ENCODE measurements at regions not wholly inside any gene's neighbourhood (a gene's known extent, or its start where the extent isn't known, plus 50 kb on each side); places are given as distances from the start of the nearest gene placed in this dataset.
A peak's percentile ranks its signal among the peaks of the same experiment; 100 is the strongest.

DNA sequence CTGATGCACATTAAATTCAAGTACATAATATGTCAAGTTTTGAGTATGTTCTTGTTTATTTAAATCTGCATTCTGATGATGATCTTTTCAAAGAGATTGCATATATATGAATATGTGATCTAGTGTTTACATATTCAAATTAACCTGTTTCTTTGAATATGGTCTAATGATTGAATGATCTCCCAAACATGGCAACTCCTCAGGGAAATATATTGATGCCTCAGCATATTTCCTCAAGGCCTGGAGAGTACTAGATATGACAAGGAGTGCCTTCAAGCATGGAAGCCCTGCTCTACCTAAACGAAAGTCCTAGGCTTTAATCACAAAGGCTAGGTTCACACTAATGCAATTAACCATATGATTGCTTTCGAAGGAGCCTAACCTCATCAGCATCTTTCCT lies 532.8 kb downstream of the ZIC1 start:
- no peak for DNase-seq

GRCh38 chr3:147943265-147943945 lies 534.2 kb downstream of the ZIC1 start:
- no peak for DNase-seq

DNA sequence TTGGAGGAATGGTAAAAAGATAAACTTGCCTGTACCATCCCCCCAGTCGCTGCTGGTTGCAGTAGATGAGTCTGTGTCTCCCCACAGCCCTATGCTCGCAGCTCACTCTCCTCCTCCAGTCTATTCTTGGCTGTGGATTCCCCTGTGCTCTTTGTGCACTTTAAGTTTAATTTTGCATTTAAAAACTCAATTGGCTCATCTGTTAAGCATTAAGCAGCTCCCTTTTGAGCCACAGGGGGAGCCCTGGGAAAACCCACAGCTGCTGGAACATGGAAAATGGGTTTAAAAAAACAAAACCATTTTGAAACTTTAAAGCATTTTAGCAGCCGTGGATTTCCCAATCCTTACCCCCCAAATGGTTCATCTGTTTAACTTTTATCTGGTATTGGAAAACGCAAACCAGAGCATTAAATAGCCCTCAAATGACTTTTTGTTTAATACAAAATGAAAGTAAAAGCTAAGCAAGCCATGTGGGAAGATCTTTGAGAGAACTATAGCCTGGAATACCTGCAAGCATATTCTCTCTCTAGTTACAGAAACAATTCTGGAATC lies 536.9 kb downstream of the ZIC1 start:
- peak; percentile 79 for DNase-seq

GRCh38 chr3:147956615-147957014 lies 547.5 kb downstream of the ZIC1 start:
- DNase-seq, result no peak

GRCh38 chr3:147958754-147959153 lies 549.6 kb downstream of the ZIC1 start:
- no peak for DNase-seq

DNA sequence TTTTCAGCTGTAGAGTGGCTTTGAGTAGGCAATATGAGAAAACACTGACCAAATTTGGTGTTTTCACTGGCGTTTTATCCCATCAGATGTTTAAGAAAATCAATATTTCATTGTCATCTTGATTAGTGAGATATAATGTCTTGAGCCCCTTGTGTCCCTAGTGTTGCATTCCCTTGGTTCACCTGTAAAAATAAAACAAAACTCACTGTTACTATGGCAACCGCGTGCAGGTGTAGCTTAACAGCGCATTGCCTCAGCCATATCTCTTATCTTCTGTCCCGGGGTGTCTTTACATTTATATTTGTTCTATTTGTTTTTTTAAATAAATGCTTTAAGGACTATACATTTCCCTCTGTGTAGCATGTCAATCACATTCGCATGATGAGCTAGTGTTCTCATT lies 551.6 kb downstream of the ZIC1 start:
- no peak for DNase-seq

- no peak for DNase-seq
Measured at GRCh38 chr3:147962408-147963164, 553.4 kb downstream of the ZIC1 start.

DNA sequence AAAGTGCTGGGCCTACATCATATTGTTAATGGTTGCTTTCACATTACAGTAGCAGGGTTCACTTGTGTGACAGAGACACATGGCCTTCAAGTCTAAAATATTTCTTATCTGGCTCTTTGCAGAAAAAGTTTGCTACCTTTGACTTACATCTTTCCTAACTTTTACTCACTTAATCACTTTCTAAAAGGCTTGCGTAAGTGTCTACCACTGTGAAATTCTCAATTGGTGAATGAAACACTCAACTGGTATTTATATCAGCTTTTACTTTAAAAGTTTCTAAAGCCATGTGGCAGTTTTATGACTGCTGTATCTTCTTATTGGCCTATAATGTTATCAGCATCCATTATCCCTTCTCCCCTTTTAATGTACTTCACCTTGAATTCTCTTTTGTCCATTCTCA lies 554.5 kb downstream of the ZIC1 start:
- DNase-seq, result no peak

GRCh38 chr3:147975165-147975564 lies 566.0 kb downstream of the ZIC1 start:
- no peak for DNase-seq

DNA sequence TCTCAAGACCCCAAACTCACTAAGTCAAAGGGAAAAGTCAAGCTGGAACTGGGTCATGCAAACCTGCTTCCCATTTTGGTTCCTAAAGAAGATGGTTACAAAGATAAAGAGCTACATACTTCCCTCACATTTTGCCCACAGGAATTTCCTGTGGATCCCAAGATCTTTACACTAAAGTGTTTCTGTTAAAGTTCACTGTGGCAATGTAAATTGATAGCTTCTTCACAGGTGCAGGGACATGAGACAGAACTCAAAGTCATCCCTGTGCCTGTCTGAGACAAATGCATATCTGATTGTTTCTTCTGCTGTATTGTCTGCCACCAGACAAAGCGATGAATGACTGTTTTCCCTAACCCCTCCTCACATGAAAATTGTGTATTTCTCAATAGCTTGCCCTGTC lies 567.8 kb downstream of the ZIC1 start:
- no peak for DNase-seq

DNA sequence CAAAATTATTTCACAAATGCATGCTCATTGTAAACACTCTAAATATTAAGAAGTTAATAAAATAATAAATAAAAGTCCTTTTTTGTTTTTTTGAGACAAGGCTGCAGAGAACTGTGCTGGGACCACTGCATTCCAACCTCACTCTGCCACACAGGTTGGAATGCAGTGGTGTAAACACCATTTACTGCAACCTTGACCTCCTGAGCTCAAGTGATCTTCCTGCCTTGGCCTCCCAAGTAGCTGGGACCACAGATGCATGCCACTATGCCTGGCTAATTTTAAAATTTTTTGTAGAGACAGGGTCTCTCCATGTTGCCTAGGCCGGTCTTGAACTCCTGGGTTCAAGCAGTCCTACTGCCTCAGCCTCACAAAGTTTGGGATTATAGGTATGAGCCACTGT lies 578.4 kb downstream of the ZIC1 start:
- no peak for DNase-seq

- no peak for DNase-seq
Measured at GRCh38 chr3:147989344-147989743, 580.2 kb downstream of the ZIC1 start.

GRCh38 chr3:148002705-148003205 lies 593.6 kb downstream of the ZIC1 start:
- DNase-seq, result no peak

DNA sequence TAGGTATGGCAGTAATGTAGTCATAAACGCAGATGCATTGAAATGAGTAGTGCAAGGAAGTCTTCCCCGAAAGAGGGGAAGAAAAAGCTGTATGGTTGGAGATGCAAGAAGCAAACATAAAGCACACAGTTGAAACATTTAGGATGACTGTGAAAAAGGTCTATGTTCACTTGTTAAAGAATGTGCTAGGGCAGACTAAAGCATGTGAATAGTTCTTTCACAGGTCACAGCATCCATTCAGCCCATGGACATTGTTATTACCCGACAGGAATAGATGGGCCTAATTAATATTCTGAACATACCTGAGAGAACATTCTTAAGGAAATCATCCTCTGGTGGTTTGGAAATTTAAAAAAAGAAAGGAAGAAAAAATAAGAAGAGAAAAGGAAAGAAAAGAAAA lies 595.2 kb downstream of the ZIC1 start:
- no peak for DNase-seq

- DNase-seq, result no peak
Measured at GRCh38 chr3:148005456-148005855, 596.3 kb downstream of the ZIC1 start.

DNA sequence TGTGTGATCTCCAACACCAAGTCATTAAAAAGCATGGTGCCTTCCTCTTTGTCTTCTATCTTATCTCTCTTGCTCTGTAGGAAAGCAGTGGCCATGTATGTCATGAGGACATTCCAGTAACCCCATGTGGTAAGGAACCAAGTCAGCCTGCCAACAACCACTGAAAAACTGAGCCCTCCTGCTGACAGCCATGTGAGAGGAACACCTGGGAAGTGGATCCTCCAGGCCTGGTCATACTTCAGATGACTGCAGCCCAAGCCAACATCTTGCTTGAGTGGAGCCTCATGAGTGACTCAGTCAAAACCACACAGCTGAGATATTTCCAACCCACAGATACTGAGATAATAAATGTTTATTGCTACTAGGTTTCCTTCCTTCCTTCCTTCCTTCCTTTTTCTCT lies 597.3 kb downstream of the ZIC1 start:
- DNase-seq, result no peak

GRCh38 chr3:148008591-148008990 lies 599.4 kb downstream of the ZIC1 start:
- DNase-seq, result no peak

GRCh38 chr3:148020861-148021260 lies 611.7 kb downstream of the ZIC1 start:
- no peak for DNase-seq

- DNase-seq, result no peak
Measured at GRCh38 chr3:148021381-148021780, 612.2 kb downstream of the ZIC1 start.

GRCh38 chr3:148023994-148024393 lies 614.8 kb downstream of the ZIC1 start:
- DNase-seq, result no peak

DNA sequence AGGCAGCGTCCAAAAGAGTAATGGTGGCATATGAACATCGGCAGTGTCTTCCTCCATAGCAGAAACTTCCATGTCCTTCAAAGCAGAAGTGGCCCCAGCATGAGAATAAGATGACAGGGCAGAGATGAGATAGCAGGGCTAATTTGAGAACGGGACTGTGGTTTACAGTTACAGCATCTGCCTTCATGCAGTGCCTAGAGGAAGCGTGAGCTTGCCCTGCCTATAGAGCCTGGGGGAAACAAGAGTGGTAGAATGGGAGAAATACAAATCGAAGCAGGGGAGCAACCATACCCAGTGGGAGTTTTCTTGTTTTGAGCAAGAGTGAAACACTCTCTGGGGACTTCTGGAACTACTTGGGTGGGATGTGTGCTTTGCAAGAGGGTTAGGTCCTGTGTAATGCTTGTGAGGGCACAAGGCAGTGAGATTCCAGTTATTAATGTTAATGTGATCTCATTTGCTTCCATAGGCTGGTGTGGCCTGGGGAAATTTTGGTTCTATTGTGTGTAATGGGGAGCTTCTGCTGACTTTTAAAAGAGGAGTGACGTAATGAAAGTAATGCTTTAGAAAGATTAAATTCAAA lies 616.9 kb downstream of the ZIC1 start:
- DNase-seq, result no peak

DNA sequence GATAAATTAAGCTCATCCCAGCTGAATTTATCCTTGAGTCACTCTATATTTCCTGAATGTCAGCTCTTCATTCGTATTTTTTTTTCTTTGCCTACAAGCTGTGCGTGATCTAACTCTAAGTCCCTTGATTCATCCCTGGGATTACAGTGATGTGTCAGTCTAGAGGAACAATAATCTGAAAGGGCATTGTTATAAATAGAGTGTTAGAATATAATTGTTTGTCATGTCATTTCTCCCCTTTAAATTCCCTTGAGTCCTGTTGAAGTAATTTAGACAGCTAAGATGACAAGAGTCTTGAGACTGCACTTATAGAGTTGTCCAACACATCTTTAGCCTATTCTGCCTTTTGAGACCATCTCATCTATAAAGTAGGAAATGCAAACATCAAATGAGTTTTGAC lies 621.8 kb downstream of the ZIC1 start:
- no peak for DNase-seq

- no peak for DNase-seq
Measured at GRCh38 chr3:148034353-148034752, 625.2 kb downstream of the ZIC1 start.

GRCh38 chr3:148036331-148036876 lies 627.2 kb downstream of the ZIC1 start:
- no peak for DNase-seq

Measured in left hindlimb (tissue), 1 donor.